ENCODE measurements at regions not wholly inside any gene's neighbourhood (a gene's known extent, or its start where the extent isn't known, plus 50 kb on each side); places are given as distances from the start of the nearest gene placed in this dataset.

DNA sequence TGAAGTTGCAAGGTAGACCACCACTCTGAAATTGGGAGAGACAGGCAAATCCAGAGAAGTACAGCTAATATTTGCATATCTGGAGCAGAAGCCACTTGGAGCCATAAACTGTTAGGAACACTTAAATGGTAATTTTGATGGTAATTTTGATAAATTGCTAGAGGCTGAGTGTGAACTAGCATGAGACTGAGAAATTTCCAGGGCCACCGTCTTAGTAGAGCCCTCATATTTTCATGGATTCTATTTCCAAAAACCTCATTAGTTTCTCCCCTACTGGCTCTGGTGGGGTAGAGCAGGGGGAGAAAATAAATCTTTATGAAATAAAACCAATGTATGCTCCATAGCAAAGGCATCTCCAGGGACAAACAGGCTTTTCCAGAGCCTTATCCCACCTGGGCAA is 429.4 kb upstream of the DIPK2B start:
- in situ Hi-C loops (cut with HindIII; ENCODE audit: low pct_unique_long_range_greater_than_20kb, low sequenced_read_pairs) (no loop called here), intact Hi-C loops (cut with micrococcal nuclease; ENCODE audit: unreplicated experiment) (no loop called here)
- CTCF ChIA-PET: no interaction called here
- DNase-seq (ENCODE audit: low read depth, low spot score) (no peak), ATAC-seq (no peak)
- TF ChIP-seq SIN3A (IDR thresholded peaks at IDR 0.05; ENCODE audit: borderline replicate concordance, insufficient read depth, low read depth, low read length) (no peak), TCF7L2 (IDR thresholded peaks at IDR 0.05; ENCODE audit: low read depth, low read length) (no peak), POLR2AphosphoS5 (IDR thresholded peaks at IDR 0.05; ENCODE audit: low read depth, low read length) (no peak)
- TF ChIP-seq, protein P1, sequence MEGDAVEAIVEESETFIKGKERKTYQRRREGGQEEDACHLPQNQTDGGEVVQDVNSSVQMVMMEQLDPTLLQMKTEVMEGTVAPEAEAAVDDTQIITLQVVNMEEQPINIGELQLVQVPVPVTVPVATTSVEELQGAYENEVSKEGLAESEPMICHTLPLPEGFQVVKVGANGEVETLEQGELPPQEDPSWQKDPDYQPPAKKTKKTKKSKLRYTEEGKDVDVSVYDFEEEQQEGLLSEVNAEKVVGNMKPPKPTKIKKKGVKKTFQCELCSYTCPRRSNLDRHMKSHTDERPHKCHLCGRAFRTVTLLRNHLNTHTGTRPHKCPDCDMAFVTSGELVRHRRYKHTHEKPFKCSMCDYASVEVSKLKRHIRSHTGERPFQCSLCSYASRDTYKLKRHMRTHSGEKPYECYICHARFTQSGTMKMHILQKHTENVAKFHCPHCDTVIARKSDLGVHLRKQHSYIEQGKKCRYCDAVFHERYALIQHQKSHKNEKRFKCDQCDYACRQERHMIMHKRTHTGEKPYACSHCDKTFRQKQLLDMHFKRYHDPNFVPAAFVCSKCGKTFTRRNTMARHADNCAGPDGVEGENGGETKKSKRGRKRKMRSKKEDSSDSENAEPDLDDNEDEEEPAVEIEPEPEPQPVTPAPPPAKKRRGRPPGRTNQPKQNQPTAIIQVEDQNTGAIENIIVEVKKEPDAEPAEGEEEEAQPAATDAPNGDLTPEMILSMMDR (IDR thresholded peaks at IDR 0.05): no peak
- TF ChIP-seq, protein P2, sequence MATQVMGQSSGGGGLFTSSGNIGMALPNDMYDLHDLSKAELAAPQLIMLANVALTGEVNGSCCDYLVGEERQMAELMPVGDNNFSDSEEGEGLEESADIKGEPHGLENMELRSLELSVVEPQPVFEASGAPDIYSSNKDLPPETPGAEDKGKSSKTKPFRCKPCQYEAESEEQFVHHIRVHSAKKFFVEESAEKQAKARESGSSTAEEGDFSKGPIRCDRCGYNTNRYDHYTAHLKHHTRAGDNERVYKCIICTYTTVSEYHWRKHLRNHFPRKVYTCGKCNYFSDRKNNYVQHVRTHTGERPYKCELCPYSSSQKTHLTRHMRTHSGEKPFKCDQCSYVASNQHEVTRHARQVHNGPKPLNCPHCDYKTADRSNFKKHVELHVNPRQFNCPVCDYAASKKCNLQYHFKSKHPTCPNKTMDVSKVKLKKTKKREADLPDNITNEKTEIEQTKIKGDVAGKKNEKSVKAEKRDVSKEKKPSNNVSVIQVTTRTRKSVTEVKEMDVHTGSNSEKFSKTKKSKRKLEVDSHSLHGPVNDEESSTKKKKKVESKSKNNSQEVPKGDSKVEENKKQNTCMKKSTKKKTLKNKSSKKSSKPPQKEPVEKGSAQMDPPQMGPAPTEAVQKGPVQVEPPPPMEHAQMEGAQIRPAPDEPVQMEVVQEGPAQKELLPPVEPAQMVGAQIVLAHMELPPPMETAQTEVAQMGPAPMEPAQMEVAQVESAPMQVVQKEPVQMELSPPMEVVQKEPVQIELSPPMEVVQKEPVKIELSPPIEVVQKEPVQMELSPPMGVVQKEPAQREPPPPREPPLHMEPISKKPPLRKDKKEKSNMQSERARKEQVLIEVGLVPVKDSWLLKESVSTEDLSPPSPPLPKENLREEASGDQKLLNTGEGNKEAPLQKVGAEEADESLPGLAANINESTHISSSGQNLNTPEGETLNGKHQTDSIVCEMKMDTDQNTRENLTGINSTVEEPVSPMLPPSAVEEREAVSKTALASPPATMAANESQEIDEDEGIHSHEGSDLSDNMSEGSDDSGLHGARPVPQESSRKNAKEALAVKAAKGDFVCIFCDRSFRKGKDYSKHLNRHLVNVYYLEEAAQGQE (IDR thresholded peaks at IDR 0.05; ENCODE audit: insufficient read depth in 1 of 2, low read depth in 2 of 2, low read length in 1 of 2): no peak
- Histone ChIP-seq H3K36me3 (ENCODE audit: control insufficient read depth, insufficient read depth, low read length) (no peaks in the 10 kb centered on the region), H3K4me3 (ENCODE audit: low read depth in 2 of 2, low read length in 2 of 2) (no peak overlapping the region), H3K27ac (ENCODE audit: low read length) (no peak overlapping the region), H3K27me3 (ENCODE audit: control insufficient read depth, insufficient read depth, low read length) (no peaks in the 10 kb centered on the region), H3K9me3 (ENCODE audit: control insufficient read depth, insufficient read depth, low read depth, low read length) (no peaks in the 10 kb centered on the region), H3K4me1 (ENCODE audit: control insufficient read depth, insufficient read depth, low read length) (no peaks in the 10 kb centered on the region)
- POLR2A ChIA-PET: no interaction called here
- BruUV-seq (replicated peaks): no TSS peak

DNA sequence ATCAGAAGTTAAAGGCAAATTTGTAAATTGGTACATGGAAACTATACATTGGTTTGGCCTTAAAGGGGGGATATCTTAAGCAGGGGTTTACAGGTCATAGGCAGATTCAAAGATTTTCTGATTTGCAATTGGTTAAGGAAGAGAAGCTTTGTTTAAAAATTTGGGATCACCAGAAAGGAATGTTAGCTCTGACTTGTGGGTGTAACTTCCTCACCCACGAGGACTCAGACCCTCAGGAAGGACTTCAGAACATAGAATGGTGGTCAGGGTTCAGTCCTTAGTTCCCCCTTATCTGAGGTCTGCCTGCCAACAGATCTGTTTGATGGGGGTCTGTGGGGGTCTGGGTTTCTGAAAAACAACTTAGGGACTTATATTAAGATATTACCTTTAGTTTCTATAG is 427.4 kb upstream of the DIPK2B start:
- in situ Hi-C loops (cut with HindIII; ENCODE audit: low pct_unique_long_range_greater_than_20kb, low sequenced_read_pairs): no loop called here
- no peaks in the 10 kb centered on the region for H3K9me3 ChIP-seq (ENCODE audit: control insufficient read depth, insufficient read depth, low read depth, low read length)
- no TSS peak for BruUV-seq (replicated peaks)
- no peaks in the 10 kb centered on the region for H3K27me3 ChIP-seq (ENCODE audit: control insufficient read depth, insufficient read depth, low read length)
- no peaks in the 10 kb centered on the region for H3K36me3 ChIP-seq (ENCODE audit: control insufficient read depth, insufficient read depth, low read length)
- no peak overlapping the region for H3K4me3 ChIP-seq (ENCODE audit: low read depth in 2 of 2, low read length in 2 of 2)
- no peaks in the 10 kb centered on the region for H3K4me1 ChIP-seq (ENCODE audit: control insufficient read depth, insufficient read depth, low read length)
- intact Hi-C loops (cut with micrococcal nuclease; ENCODE audit: unreplicated experiment): no loop called here
- H3K27ac ChIP-seq (ENCODE audit: low read length): no peak overlapping the region
- TF ChIP-seq, protein P2 (IDR thresholded peaks at IDR 0.05; ENCODE audit: insufficient read depth in 1 of 2, low read depth in 2 of 2, low read length in 1 of 2): no peak
- TF ChIP-seq TCF7L2 (IDR thresholded peaks at IDR 0.05; ENCODE audit: low read depth, low read length) (no peak), SIN3A (IDR thresholded peaks at IDR 0.05; ENCODE audit: borderline replicate concordance, insufficient read depth, low read depth, low read length) (no peak), POLR2AphosphoS5 (IDR thresholded peaks at IDR 0.05; ENCODE audit: low read depth, low read length) (no peak)
- TF ChIP-seq, protein P1 (IDR thresholded peaks at IDR 0.05): no peak
- CTCF ChIA-PET: no interaction called here
- DNase-seq (ENCODE audit: low read depth, low spot score) (no peak), ATAC-seq (no peak)
- POLR2A ChIA-PET: no interaction called here

All from Panc1 (cell line).